ENCODE measurements at regions not wholly inside any gene's neighbourhood (a gene's known extent, or its start where the extent isn't known, plus 50 kb on each side); places are given as distances from the start of the nearest gene placed in this dataset.

- FAIRE-seq: no peak
Measured at GRCh38 chr7:42858570-42858969, 53.3 kb downstream of the C7orf25 start.

DNA sequence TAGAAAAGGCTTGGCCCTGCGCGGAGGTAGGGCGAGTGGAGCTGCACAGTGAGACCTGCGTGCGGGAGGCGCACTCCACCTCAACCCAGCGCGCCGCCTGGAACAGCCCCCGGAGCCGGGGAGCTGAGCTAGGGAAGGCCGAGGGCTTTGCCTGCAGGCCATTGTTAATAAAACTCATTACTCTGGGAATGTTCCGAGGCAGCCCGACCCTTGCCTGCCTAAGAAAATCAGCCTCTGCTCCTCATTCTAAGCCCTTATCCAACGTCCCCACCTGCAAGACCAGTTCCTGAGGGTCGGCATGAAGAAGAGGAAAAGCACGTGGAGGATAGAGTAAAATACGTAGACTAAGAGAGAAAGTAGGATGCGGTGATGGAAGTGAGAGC lies 55.3 kb downstream of the C7orf25 start:
- no peak for FAIRE-seq
- DNase-seq (ENCODE audit: low spot score): no peak

More at GRCh38 chr7:42858570-42858969, 53.3 kb downstream of the C7orf25 start:
- DNase-seq (ENCODE audit: low spot score): peak; percentile 56

DNA sequence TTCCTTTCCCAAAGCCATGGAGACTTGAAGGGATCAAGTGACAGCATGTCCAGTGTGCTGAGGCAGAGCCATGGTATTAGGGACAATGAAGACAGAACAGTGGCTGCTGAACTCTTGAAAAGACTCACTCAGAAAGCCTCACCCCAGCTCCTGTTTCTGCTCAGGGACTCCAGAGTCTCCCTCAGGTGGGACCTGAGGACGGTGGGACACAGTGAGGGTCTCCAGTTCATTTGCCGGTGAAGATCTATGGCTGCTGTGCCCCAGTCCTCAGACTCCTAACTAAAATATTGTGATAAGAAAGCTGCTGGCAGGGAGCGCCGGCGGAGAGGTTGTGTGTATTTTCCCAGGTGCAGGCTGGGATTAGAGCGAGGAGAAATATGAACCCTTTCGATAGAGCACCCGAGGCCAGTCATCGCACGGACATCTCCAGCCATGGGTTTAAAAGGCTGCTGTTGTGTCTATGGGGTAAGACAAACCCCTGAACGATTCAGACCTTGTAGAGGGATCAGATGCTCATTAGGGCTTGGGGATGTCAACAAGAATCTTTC lies 57.2 kb downstream of the C7orf25 start:
- FAIRE-seq: no peak

DNA sequence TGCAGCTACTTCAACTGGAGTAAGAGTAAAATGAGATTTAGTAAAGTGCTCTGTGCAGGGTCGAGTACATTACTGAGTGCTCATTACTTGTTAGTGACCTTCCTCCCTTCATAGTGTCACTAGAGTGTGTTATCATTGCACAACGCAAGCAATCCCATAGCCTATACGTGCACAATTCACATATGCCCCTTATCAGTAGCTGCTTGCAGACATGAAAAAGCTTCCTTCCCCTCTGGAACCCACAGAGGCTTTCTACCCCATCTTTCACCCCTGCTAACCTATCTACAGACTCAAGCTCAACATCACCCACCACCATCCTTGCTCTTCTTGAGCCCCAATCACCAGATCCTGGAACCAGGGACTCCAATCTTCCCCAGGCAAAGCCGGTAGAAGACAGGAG lies 59.3 kb downstream of the C7orf25 start:
- DNase-seq (ENCODE audit: low spot score): no peak
- FAIRE-seq: no peak

More for the DNA sequence above, 57.2 kb downstream of the C7orf25 start:
- DNase-seq (ENCODE audit: low spot score): no peak

GRCh38 chr7:42843205-42843800 lies 68.6 kb downstream of the C7orf25 start:
- no peak for DNase-seq (ENCODE audit: low spot score)
- no peak for FAIRE-seq

DNA sequence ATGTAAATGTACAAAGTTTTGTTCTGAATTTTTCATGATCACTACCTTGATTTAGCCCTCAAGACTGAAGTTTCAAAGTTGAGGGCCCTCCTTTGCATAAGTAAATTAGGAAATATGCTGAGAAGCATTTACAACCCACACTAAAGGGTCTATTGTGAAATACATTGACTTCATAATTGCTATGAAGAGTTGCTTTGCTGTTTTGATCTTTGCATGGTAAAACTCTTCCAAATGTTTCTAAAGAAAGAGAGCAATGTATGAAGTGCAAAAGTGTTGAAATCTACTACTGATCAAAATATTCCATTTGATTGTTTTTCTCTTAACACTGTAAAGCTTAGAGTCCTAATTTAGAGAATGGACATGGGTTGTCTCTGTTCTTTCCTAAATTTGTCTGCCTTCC lies 77.2 kb downstream of the C7orf25 start:
- FAIRE-seq (no peak), DNase-seq (ENCODE audit: low spot score) (no peak)

DNA sequence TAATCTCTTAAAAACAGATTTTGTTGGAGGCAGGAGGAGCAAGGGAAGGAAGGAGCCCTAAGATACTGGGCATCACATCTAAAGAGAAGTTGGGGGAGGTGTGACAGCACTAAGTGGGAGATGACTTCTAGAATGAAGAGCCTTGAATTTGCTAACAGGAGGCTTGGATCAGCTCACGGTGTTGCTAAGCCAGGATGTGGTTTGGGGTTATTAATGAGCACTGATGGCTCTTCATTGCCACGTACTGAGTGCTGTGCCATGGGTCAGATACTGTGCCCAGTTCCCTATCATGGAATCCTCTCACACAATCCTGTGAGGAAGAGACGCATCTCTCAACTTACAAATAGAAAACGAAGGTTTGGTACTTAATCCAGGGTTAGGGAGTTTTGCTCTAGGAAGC lies 78.5 kb downstream of the C7orf25 start:
- no peak for FAIRE-seq

GRCh38 chr7:42832667-42833066 lies 79.2 kb downstream of the C7orf25 start:
- no peak for DNase-seq (ENCODE audit: low spot score)
- FAIRE-seq: no peak

More for the DNA sequence above, 78.5 kb downstream of the C7orf25 start:
- no peak for DNase-seq (ENCODE audit: low spot score)

DNA sequence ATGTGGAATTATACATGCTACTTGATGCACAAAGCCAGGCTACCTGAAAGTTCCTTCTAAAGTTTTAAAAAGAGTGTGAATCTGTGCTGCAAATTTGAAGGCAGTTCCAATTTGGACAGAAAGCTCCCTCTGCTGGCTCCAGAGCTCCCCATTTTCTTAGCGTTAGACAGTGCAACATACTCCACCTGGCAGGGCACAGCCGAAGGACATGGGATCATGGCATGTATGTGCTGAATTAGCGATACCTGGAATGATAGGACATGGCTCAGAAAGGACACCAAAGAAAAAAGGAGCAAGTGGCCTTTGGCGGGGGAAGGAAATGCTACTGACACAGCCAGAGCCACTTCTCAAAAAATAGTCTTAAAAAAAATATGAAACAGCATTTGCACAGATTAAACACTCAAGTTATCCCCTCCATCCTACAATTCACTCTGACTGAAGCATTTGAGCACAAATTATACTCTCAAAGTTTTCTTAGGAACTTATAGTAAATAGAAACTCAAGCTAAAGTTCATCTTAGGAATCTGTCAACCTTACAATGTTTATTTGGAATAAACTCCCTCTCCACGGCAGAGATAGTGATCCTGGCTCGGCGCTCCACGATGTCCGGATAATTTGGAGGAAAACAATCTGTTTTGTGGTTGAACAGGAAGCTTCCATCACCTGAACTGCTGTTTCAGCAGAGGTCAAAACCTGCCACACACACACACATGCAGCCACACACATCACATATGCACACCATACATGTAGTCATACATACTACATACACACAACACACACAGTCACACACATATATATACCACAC lies 80.0 kb downstream of the C7orf25 start:
- FAIRE-seq: no peak
- DNase-seq (ENCODE audit: low spot score): no peak

DNA sequence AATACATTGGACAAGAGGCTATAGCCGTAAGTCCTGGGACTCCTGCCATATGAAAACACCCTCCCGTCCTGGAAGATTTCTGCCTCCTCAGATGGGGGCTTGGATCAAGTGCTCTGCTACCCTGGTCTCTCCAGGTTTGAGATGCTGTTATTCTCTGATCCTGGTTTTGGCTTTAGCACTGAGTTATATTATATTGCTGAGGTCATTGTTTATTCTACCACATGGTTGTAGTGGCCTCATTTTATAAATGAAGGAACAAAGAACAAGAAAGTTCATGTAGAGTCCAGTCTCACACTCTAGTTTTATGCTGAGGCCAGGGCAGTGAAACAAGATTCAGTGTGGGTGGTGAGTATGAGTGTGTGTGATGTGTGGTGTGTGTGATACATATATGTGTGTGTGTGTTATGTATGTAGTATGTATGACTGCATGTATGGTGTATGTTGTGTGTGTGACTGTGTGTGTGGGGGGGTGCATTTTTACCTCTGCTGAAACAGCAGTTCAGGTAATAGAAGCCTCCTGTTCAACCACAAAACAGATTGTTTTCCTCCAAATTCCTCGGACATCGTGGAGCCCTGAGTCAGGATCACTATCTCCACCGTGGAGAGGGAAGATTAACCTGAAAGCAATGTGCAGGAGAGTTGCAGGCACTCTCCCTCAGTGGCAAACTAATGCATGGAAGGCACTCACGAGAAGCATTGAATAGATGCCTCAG lies 80.7 kb downstream of the C7orf25 start:
- no peak for DNase-seq (ENCODE audit: low spot score)
- FAIRE-seq: no peak

DNA sequence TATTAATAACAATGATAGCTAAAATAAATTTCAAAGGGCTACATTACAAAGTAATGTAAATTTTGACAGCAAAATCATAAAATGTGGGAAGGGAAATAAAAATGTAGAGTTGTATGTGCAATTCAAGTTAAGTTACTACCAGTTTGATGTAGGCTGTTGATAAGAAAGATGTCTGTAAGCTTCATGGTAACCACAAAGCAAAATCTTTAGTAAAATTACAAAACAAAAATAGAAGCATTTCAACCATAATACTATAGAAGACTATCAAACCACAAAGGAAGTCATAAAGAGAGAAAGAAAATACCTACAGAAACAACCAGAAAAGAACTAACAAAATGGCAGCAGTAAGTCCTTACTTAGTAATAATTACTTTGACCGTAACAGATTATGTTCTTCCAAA lies 99.1 kb downstream of the C7orf25 start:
- no peak for FAIRE-seq

GRCh38 chr7:42805601-42806000 lies 106.3 kb downstream of the C7orf25 start:
- DNase-seq (ENCODE audit: low spot score) (no peak), FAIRE-seq (no peak)

More for the DNA sequence above, 99.1 kb downstream of the C7orf25 start:
- no peak for DNase-seq (ENCODE audit: low spot score)

DNA sequence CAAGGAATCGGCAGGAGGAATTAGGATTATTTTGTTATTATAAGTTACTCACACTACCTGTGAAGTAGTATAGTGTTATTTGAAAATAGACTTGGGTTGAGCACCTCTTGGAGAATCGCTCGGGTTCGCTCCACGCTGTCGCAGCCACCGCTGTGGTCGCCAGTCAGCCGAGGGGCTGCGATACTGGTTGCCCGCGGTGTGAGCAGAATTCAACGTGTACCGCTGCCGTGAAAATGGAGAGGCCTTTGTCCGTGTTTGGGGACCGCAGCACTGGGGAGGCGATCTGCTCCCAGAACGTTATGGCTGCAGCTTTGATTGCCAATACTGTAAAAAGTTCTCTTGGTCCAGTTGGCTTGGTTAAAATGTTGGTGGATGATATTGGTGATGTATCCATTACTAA lies 117.2 kb downstream of the C7orf25 start:
- FAIRE-seq (no peak), DNase-seq (ENCODE audit: low spot score) (no peak)

- DNase-seq (ENCODE audit: low spot score) (no peak), FAIRE-seq (no peak)
Measured at GRCh38 chr7:42792841-42793240, 119.0 kb downstream of the C7orf25 start.

GRCh38 chr7:42790196-42790595 lies 121.7 kb downstream of the C7orf25 start:
- FAIRE-seq: no peak
- DNase-seq (ENCODE audit: low spot score): no peak

DNA sequence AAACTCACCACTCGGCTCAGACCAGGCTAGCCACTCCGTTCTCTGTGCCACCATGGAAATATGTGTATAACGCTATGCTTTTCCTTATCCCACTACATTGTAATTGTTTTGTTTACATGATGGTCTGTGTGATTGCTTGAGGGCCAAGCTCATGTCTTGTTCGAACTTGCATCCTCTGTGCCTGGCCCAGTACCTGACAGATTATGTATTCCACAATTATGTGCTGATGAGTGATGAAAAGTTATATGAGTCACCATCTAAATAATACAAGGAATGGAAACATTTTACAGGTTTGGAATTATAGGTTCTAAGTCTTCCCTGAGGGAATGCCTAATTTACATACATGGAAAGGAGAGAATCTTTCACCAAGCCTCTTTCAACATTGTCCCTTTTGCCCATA lies 137.4 kb downstream of the C7orf25 start:
- no peak for FAIRE-seq
- no peak for DNase-seq (ENCODE audit: low spot score)

- FAIRE-seq (no peak), DNase-seq (ENCODE audit: low spot score) (no peak)
Measured at GRCh38 chr7:42770114-42770513, 141.8 kb downstream of the C7orf25 start.

DNA sequence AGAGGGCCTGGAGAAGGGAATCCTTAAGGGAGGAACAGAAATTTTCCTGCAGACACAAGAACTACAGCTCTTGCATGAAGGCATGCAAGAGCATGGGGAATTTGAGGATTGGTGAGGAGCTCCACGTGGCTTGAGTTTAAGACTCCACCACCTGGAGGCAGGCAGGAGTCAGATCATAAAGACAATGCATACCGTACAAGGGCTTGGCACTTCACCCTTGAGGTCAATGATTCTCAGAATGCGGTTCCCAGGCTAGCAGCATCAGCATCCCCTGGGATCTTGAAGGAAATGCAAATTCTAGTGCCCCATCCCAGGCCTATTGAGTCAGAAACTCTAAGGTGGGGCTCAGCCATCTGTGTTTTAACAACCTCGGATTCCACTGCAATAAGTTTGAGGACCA lies 143.8 kb downstream of the C7orf25 start:
- DNase-seq (ENCODE audit: low spot score): no peak
- no peak for FAIRE-seq

- no peak for FAIRE-seq
- no peak for DNase-seq (ENCODE audit: low spot score)
Measured at GRCh38 chr7:42766782-42767423, 145.0 kb downstream of the C7orf25 start.

- DNase-seq (ENCODE audit: low spot score) (no peak), FAIRE-seq (no peak)
Measured at GRCh38 chr7:42765931-42766330, 145.9 kb downstream of the C7orf25 start.

DNA sequence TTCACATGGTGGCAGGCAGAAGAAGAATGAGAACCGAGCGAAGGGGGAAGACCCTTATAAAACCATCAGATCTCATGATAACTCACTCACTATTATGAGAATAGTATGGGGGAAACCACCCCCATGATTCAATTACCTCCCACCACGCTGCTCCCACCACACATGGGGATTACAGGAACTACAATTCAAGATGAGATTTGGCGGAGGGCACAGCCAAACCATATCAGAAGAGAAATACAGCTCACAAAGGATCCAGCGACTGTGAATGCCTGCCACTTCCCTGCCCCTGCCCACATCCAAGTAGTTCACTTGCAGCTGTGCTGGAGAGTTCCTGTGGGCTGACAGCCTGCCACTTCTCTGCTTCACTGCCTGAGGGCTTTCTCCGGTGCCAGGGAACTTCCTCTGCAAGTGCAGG lies 148.7 kb downstream of the C7orf25 start:
- DNase-seq (ENCODE audit: low spot score) (no peak), FAIRE-seq (no peak)

DNA sequence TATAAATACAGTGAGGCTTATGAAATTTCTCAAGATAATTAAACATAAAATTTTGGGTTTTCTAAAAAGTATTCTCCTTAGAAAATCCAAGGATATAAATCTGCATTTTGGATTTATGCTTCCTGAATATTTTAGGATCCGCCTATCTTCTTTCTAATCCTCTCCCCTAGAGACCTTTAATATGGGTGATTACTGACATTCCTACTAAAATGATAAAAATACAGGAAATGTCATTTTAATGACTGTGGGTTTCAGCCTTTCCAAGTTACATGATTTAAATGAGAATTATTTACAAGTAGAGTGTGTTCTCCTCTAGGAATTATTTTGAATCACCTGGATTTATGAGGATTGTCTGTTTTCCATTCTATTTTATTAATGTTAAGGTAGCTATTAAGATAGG lies 150.4 kb downstream of the C7orf25 start:
- FAIRE-seq: no peak
- no peak for DNase-seq (ENCODE audit: low spot score)

All from RCC 7860 (cell line).